HepG2 (cell line): ENCODE measurements at regions not wholly inside any gene's neighbourhood (a gene's known extent, or its start where the extent isn't known, plus 50 kb on each side); places are given as distances from the start of the nearest gene placed in this dataset.

Experiments used
- ARNTL ChIP-seq: sonication (generic); formaldehyde crosslinking; IDR thresholded peaks from 2 replicates; pipeline ENCODE4 v1.4.0; 2020; ENCODE audit warnings: mild to moderate bottlenecking, missing genetic modification reagents
- ASH2L ChIP-seq: fragments of 300-600, 200-600 bp; sonication (generic); IDR thresholded peaks from 2 replicates; pipeline ENCODE4 v1.7.0; 2017; ENCODE audit warnings: low read depth, mild to moderate bottlenecking, moderate library complexity, mixed read lengths, low read length; ENCODE audit not compliant: insufficient read length
- DR1 ChIP-seq: sonication (generic); formaldehyde crosslinking; IDR thresholded peaks from 2 replicates; pipeline ENCODE4 v1.8.0; 2021; ENCODE audit warnings: mild to moderate bottlenecking, missing genetic modification reagents, inconsistent platforms
- EEA1 ChIP-seq: sonication (generic); formaldehyde crosslinking; IDR thresholded peaks from 2 replicates; pipeline ENCODE4 v1.5.1; 2020; ENCODE audit warnings: mild to moderate bottlenecking, missing genetic modification reagents, borderline replicate concordance
- KLF12 ChIP-seq: sonication (generic); formaldehyde crosslinking; IDR thresholded peaks from 2 replicates; pipeline ENCODE4 v1.4.0; 2020; ENCODE audit warnings: missing genetic modification reagents, borderline replicate concordance
- LBX2 ChIP-seq: sonication (generic); formaldehyde crosslinking; IDR thresholded peaks from 2 replicates; pipeline ENCODE4 v1.5.0; 2020; ENCODE audit warnings: missing genetic modification reagents, mild to moderate bottlenecking, borderline replicate concordance
- MTF1 ChIP-seq: sonication (generic); formaldehyde crosslinking; IDR thresholded peaks from 2 replicates; pipeline ENCODE4 v1.5.0; 2020; ENCODE audit warnings: missing genetic modification reagents
- NFRKB ChIP-seq: fragments of 450-650 bp; IDR thresholded peaks from 2 replicates; pipeline ENCODE4 v1.6.1; 2017
- NPAS2 ChIP-seq: sonication (generic); formaldehyde crosslinking; IDR thresholded peaks from 2 replicates; pipeline ENCODE4 v1.8.0; 2022; ENCODE audit warnings: mild to moderate bottlenecking, missing genetic modification reagents, borderline replicate concordance
- POLR2AphosphoS2 ChIP-seq: IDR thresholded peaks from 2 replicates; pipeline ENCODE4 v1.6.1; 2011; ENCODE audit warnings: low read depth, low read length, improper control_type of control experiment
- SCMH1 ChIP-seq: sonication (generic); formaldehyde crosslinking; IDR thresholded peaks from 2 replicates; pipeline ENCODE4 v1.9.0; 2021; ENCODE audit warnings: missing genetic modification reagents, mild to moderate bottlenecking, borderline replicate concordance
- TBX3 ChIP-seq: fragments of 450-650 bp; IDR thresholded peaks from 2 replicates; pipeline ENCODE4 v1.6.1; 2017; ENCODE audit warnings: antibody characterized with exemption, mild to moderate bottlenecking, inconsistent platforms, borderline replicate concordance
- ZBTB21 ChIP-seq: sonication (generic); formaldehyde crosslinking; IDR thresholded peaks from 2 replicates; pipeline ENCODE4 v1.4.0; 2020; ENCODE audit warnings: missing genetic modification reagents
- ZNF484 ChIP-seq: sonication (generic); formaldehyde crosslinking; IDR thresholded peaks from 2 replicates; pipeline ENCODE4 v1.5.1; 2020; ENCODE audit warnings: mild to moderate bottlenecking, low read depth, missing genetic modification reagents, borderline replicate concordance
- ZNF704 ChIP-seq: sonication (generic); formaldehyde crosslinking; IDR thresholded peaks from 2 replicates; pipeline ENCODE4 v1.8.1; 2023; ENCODE audit warnings: mild to moderate bottlenecking, inconsistent platforms, moderate library complexity, missing genetic modification reagents, borderline replicate concordance
- ZNF720 ChIP-seq: sonication (generic); formaldehyde crosslinking; IDR thresholded peaks from 2 replicates; pipeline ENCODE4 v1.4.0; 2020; ENCODE audit warnings: missing genetic modification reagents
- ZSCAN22 ChIP-seq: sonication (generic); formaldehyde crosslinking; IDR thresholded peaks from 2 replicates; pipeline ENCODE4 v1.4.0; 2020; ENCODE audit warnings: mild to moderate bottlenecking, missing genetic modification reagents
- TF ChIP-seq, protein P1 (sequence below): sonication (generic); formaldehyde crosslinking; IDR thresholded peaks from 2 replicates; pipeline ENCODE4 v1.5.1; 2020; ENCODE audit warnings: missing genetic modification reagents, mild to moderate bottlenecking, borderline replicate concordance
- TF ChIP-seq, protein P2 (sequence below): sonication (generic); formaldehyde crosslinking; IDR thresholded peaks from 2 replicates; pipeline ENCODE4 v1.8.0; 2022; ENCODE audit warnings: mild to moderate bottlenecking, missing genetic modification reagents, borderline replicate concordance
- TF ChIP-seq, protein P3 (sequence below), 2 experiments: sonication (generic) in 1 of 2; formaldehyde crosslinking in 1 of 2; IDR thresholded peaks; 2 replicates each; pipeline versions ENCODE4 v1.5.1 to v1.6.1; 2011 to 2020; ENCODE audit warnings: borderline replicate concordance in 1 of 2, low read depth in 1 of 2, low read length in 1 of 2, mild to moderate bottlenecking in 1 of 2, missing genetic modification reagents in 1 of 2, moderate library complexity in 1 of 2

DNA sequence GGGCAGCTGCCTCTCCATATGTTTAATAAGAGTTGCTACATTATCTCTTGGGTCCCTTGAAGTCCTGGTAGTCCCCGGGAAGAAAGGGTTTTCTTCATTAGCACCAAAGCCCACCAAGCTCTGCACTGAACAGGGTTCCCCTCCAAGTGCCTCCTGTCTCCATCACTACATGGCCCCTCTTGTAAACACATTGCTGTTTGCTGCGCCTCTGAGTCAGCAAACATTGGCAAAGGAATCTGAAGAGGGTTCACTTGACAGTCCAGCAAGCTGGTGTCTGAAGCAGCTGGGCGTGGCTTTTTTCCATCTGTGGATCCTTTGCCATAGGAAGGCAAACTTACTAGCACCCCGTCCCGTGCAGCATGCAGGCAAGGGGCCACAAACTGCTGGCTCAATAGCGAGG, 82.8 kb downstream of the TEX51 start (continued):
- TF ChIP-seq, protein P1, sequence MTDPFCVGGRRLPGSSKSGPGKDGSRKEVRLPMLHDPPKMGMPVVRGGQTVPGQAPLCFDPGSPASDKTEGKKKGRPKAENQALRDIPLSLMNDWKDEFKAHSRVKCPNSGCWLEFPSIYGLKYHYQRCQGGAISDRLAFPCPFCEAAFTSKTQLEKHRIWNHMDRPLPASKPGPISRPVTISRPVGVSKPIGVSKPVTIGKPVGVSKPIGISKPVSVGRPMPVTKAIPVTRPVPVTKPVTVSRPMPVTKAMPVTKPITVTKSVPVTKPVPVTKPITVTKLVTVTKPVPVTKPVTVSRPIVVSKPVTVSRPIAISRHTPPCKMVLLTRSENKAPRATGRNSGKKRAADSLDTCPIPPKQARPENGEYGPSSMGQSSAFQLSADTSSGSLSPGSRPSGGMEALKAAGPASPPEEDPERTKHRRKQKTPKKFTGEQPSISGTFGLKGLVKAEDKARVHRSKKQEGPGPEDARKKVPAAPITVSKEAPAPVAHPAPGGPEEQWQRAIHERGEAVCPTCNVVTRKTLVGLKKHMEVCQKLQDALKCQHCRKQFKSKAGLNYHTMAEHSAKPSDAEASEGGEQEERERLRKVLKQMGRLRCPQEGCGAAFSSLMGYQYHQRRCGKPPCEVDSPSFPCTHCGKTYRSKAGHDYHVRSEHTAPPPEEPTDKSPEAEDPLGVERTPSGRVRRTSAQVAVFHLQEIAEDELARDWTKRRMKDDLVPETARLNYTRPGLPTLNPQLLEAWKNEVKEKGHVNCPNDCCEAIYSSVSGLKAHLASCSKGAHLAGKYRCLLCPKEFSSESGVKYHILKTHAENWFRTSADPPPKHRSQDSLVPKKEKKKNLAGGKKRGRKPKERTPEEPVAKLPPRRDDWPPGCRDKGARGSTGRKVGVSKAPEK = no peak
- TF ChIP-seq ZNF484 (CRISPR knock-in tag) (no peak), DR1 (CRISPR knock-in tag) (no peak), POLR2AphosphoS2 (no peak), KLF12 (CRISPR knock-in tag) (no peak), ASH2L (no peak), ZNF704 (CRISPR knock-in tag) (no peak), NFRKB (no peak), ZBTB21 (no peak), ZSCAN22 (CRISPR knock-in tag) (no peak), ZNF720 (CRISPR knock-in tag) (no peak), LBX2 (CRISPR knock-in tag) (no peak), TBX3 (no peak), EEA1 (CRISPR knock-in tag) (no peak), SCMH1 (CRISPR knock-in tag) (no peak), ARNTL (CRISPR knock-in tag) (no peak), MTF1 (CRISPR knock-in tag) (no peak), NPAS2 (CRISPR knock-in tag) (no peak)
- TF ChIP-seq, protein P2, sequence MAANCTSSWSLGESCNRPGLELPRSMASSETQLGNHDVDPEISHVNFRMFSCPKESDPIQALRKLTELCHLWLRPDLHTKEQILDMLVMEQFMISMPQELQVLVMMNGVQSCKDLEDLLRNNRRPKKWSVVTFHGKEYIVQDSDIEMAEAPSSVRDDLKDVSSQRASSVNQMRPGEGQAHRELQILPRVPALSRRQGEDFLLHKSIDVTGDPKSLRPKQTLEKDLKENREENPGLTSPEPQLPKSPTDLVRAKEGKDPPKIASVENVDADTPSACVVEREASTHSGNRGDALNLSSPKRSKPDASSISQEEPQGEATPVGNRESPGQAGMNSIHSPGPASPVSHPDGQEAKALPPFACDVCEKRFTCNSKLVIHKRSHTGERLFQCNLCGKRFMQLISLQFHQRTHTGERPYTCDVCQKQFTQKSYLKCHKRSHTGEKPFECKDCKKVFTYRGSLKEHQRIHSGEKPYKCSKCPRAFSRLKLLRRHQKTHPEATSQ = no peak
- TF ChIP-seq, protein P3, sequence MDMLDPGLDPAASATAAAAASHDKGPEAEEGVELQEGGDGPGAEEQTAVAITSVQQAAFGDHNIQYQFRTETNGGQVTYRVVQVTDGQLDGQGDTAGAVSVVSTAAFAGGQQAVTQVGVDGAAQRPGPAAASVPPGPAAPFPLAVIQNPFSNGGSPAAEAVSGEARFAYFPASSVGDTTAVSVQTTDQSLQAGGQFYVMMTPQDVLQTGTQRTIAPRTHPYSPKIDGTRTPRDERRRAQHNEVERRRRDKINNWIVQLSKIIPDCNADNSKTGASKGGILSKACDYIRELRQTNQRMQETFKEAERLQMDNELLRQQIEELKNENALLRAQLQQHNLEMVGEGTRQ (IDR thresholded peaks at IDR 0.05; ENCODE audit: low read depth, low read length) = no peak
- TF ChIP-seq, protein P3 (CRISPR knock-in tag; IDR thresholded peaks at IDR 0.05; ENCODE audit: borderline replicate concordance) = no peak
